ENCODE measurements at regions not wholly inside any gene's neighbourhood (a gene's known extent, or its start where the extent isn't known, plus 50 kb on each side); places are given as distances from the start of the nearest gene placed in this dataset.

DNA sequence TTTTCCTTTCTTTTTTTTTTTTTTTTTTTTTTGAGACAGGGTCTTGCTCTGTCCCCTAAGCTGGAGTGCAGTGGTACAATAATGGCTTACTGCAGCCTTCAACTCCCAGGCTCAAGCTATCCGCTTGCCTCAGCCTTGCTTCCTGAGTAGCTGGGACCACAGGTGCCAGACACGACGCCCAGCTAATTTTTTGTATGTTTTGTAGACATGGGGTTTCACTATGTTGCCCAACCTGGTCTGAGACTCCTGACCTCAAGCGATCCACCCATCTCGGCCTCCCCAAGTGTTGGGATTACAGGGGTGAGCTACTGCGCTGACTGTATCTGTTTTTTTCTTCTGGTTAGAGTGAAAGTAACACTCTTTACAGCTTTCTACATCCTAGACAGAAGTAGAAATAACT lies 167.9 kb upstream of the FOXN2 start:
- TF ChIP-seq, protein P1, sequence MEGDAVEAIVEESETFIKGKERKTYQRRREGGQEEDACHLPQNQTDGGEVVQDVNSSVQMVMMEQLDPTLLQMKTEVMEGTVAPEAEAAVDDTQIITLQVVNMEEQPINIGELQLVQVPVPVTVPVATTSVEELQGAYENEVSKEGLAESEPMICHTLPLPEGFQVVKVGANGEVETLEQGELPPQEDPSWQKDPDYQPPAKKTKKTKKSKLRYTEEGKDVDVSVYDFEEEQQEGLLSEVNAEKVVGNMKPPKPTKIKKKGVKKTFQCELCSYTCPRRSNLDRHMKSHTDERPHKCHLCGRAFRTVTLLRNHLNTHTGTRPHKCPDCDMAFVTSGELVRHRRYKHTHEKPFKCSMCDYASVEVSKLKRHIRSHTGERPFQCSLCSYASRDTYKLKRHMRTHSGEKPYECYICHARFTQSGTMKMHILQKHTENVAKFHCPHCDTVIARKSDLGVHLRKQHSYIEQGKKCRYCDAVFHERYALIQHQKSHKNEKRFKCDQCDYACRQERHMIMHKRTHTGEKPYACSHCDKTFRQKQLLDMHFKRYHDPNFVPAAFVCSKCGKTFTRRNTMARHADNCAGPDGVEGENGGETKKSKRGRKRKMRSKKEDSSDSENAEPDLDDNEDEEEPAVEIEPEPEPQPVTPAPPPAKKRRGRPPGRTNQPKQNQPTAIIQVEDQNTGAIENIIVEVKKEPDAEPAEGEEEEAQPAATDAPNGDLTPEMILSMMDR (IDR thresholded peaks at IDR 0.05): no peak
- TF ChIP-seq POLR2AphosphoS5 (IDR thresholded peaks at IDR 0.05): no peak
- no peak for TF ChIP-seq POLR2A (IDR thresholded peaks at IDR 0.05)

Data from prostate gland (tissue), 2 donors.